Vagina (tissue), 2 donors: ENCODE measurements at regions not wholly inside any gene's neighbourhood (a gene's known extent, or its start where the extent isn't known, plus 50 kb on each side); places are given as distances from the start of the nearest gene placed in this dataset.

Source experiments
- DNase-seq, 2 donors: peaks; one replicate each; pipeline ENCODE4 v3.0.0-alpha.2; 2017; ENCODE audit errors: extremely low spot score in 2 of 2
- H3K27ac ChIP-seq: fragments of 200-600 bp; sonication (generic); one replicate; pipeline ENCODE4 v1.5.1; 2019
- H3K27me3 ChIP-seq: fragments of 200-600 bp; sonication (generic); one replicate; pipeline ENCODE4 v1.5.1; 2019
- H3K36me3 ChIP-seq, 2 donors: fragments of 200-600 bp; sonication (generic); one replicate each; pipeline ENCODE4 v1.5.1; 2017 to 2019
- H3K4me1 ChIP-seq: fragments of 200-600 bp; sonication (generic); one replicate; pipeline ENCODE4 v1.5.1; 2019
- H3K4me3 ChIP-seq, 2 donors: fragments of 200-600 bp; sonication (generic); 1 replicate in 1 of 2; 2 replicates in 1 of 2; pipeline ENCODE4 v1.5.1; 2016 to 2019
- H3K9me3 ChIP-seq: fragments of 200-600 bp; sonication (generic); one replicate; pipeline ENCODE4 v1.5.1; 2019
- CTCF ChIP-seq, 3 experiments: fragments of 450-650 bp in 2 of 3; fragments of 200-600 bp in 1 of 3; sonication (generic) in 1 of 3; IDR thresholded peaks; one replicate each; pipeline ENCODE4 v1.5.1; 2017 to 2019; ENCODE audit warnings: antibody characterized with exemption in 3 of 3, mild to moderate bottlenecking in 2 of 3, moderate library complexity in 2 of 3
- POLR2A ChIP-seq, 2 donors: fragments of 450-650 bp; IDR thresholded peaks; one replicate each; pipeline ENCODE4 v1.6.1; 2017; ENCODE audit warnings: antibody characterized with exemption in 2 of 2, mild to moderate bottlenecking in 2 of 2, moderate library complexity in 2 of 2
- POLR2AphosphoS5 ChIP-seq, 2 donors: sonication (generic); formaldehyde crosslinking; IDR thresholded peaks; one replicate each; pipeline ENCODE4 v1.9.0; 2017; ENCODE audit warnings: antibody characterized with exemption in 2 of 2, mild to moderate bottlenecking in 2 of 2, low read depth in 1 of 2; ENCODE audit not compliant: insufficient read depth in 1 of 2
- intact Hi-C: fragments of 100-400 bp; cut with DNase I; formaldehyde crosslinking; loops from one replicate; pipeline ENCODE4 v1.15.1; 2023

GRCh38 chr11:98772893-98773292, 247.9 kb upstream of the CNTN5 start:
- intact Hi-C loops: no loop called here
- no peak overlapping the region for H3K27ac ChIP-seq
- no peak for TF ChIP-seq CTCF (IDR thresholded peaks at IDR 0.05)
- TF ChIP-seq POLR2AphosphoS5 (IDR thresholded peaks at IDR 0.05; ENCODE audit: insufficient read depth in 1 of 2, low read depth in 1 of 2): no peak
- no peak for TF ChIP-seq POLR2A (IDR thresholded peaks at IDR 0.05)
- no peak for DNase-seq
- no peaks in the 10 kb centered on the region for H3K27me3 ChIP-seq
- no peaks in the 10 kb centered on the region for H3K9me3 ChIP-seq
- H3K4me3 ChIP-seq: no peak overlapping the region
- H3K4me1 ChIP-seq: no peaks in the 10 kb centered on the region
- H3K36me3 ChIP-seq: no peaks in the 10 kb centered on the region

GRCh38 chr11:98793276-98793675, 227.5 kb upstream of the CNTN5 start:
- H3K4me3 ChIP-seq: no peak overlapping the region
- intact Hi-C loops: no loop called here

GRCh38 chr11:98798333-98798732, 222.4 kb upstream of the CNTN5 start:
- Histone ChIP-seq H3K4me3 (no peak overlapping the region), H3K36me3 (no peaks in the 10 kb centered on the region), H3K27ac (no peak overlapping the region), H3K9me3 (no peaks in the 10 kb centered on the region), H3K4me1 (no peaks in the 10 kb centered on the region), H3K27me3 (no peaks in the 10 kb centered on the region)
- TF ChIP-seq POLR2A (IDR thresholded peaks at IDR 0.05) (no peak), CTCF (IDR thresholded peaks at IDR 0.05) (no peak), POLR2AphosphoS5 (IDR thresholded peaks at IDR 0.05; ENCODE audit: insufficient read depth in 1 of 2, low read depth in 1 of 2) (no peak)
- DNase-seq: no peak
- intact Hi-C loops: no loop called here

More at GRCh38 chr11:98793276-98793675, 227.5 kb upstream of the CNTN5 start:
- H3K27me3 ChIP-seq: no peaks in the 10 kb centered on the region
- DNase-seq: no peak
- TF ChIP-seq POLR2AphosphoS5 (IDR thresholded peaks at IDR 0.05; ENCODE audit: insufficient read depth in 1 of 2, low read depth in 1 of 2) (no peak), POLR2A (IDR thresholded peaks at IDR 0.05) (no peak), CTCF (IDR thresholded peaks at IDR 0.05) (no peak)
- no peak overlapping the region for H3K27ac ChIP-seq
- H3K36me3 ChIP-seq: no peaks in the 10 kb centered on the region
- no peaks in the 10 kb centered on the region for H3K9me3 ChIP-seq
- H3K4me1 ChIP-seq: no peaks in the 10 kb centered on the region

GRCh38 chr11:98800696-98801095, 220.1 kb upstream of the CNTN5 start:
- Histone ChIP-seq H3K9me3 (no peaks in the 10 kb centered on the region), H3K27me3 (no peaks in the 10 kb centered on the region), H3K36me3 (no peaks in the 10 kb centered on the region), H3K27ac (no peak overlapping the region), H3K4me1 (no peaks in the 10 kb centered on the region), H3K4me3 (no peak overlapping the region)
- intact Hi-C loops: no loop called here
- TF ChIP-seq CTCF (IDR thresholded peaks at IDR 0.05) (no peak), POLR2AphosphoS5 (IDR thresholded peaks at IDR 0.05; ENCODE audit: insufficient read depth in 1 of 2, low read depth in 1 of 2) (no peak), POLR2A (IDR thresholded peaks at IDR 0.05) (no peak)
- no peak for DNase-seq

GRCh38 chr11:98828986-98829708, 191.6 kb upstream of the CNTN5 start:
- TF ChIP-seq POLR2A (IDR thresholded peaks at IDR 0.05) (no peak), POLR2AphosphoS5 (IDR thresholded peaks at IDR 0.05; ENCODE audit: insufficient read depth in 1 of 2, low read depth in 1 of 2) (no peak), CTCF (IDR thresholded peaks at IDR 0.05) (no peak)
- Histone ChIP-seq H3K4me3 (no peak overlapping the region), H3K36me3 (no peaks in the 10 kb centered on the region), H3K27me3 (no peaks in the 10 kb centered on the region), H3K27ac (no peak overlapping the region), H3K4me1 (no peaks in the 10 kb centered on the region), H3K9me3 (no peaks in the 10 kb centered on the region)
- intact Hi-C loops: no loop called here
- DNase-seq: no peak
